ENCODE measurements at regions not wholly inside any gene's neighbourhood (a gene's known extent, or its start where the extent isn't known, plus 50 kb on each side); places are given as distances from the start of the nearest gene placed in this dataset.
"Not testable (repeated sequence)": the region's sequence is repeated elsewhere in the genome, so short reads cannot be mapped to it uniquely, and the experiment has no call there.

GRCh38 chrX:116289592-116289991 is 119.0 kb downstream of the AGTR2 start:
- DNase-seq (ENCODE audit: low read depth, low spot score) = no peak

DNA sequence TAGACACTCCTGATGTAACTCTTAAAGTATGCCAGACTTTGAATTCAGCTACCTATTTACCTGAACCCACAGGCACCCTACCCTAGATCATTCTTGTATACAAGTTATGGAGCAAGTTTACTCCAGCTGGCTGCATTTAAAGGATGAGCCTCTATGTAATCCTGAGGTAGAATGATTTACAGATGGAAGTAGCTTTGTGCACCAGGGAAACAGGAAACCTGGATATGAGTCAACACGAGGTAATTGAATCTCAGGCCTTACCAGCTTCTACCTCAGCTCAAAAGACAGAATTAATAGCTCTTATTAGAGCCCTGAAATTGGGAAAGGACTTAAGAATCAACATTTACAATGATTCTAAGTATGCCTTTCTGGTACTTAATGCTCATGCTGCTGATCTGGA is 119.8 kb downstream of the AGTR2 start:
- no peak for DNase-seq (ENCODE audit: low read depth, low spot score)

DNA sequence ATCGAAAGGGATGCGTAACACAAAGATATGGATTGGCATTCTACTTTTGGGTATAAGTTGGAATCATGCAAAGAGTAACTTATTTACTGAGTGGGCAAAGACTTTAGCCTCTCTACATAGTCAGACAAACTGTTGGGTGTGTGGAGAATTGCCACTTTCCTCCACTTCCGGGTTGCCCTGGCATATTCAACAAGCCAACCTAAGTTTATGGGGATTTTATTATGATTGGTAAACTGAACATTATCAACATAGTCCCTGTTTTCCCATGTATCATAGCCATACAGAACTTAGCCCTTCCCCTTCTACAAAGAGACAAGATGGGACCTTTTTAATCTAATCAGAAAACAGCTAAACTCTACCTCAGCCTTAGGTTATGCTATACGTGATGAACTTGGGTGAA is 121.6 kb downstream of the AGTR2 start:
- no peak for DNase-seq (ENCODE audit: low read depth, low spot score)

DNA sequence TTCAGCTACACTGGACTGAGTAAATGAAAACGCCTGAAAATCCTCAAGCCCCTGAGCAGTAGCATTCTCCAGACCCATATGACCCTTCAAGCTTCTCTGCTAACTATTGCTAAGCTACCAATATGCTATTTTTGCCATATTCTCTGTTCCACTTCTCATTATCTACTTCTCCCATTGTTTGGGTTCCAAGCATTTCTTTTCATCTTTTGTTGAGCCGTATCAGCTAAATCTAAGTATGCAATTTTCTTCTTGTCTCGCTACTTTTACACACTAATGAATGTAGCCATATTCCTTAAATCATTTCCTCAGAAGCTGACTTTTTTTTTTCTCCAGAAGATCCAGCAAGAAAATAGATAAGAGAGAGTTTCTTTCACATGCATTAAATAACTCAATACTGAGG is 128.4 kb downstream of the AGTR2 start:
- DNase-seq (ENCODE audit: low read depth, low spot score) = no peak

- no peak for DNase-seq (ENCODE audit: low read depth, low spot score)
These were observed 130.2 kb upstream of the SLC6A14 start for GRCh38 chrX:116306218-116306617.

GRCh38 chrX:116317409-116317808 is 119.0 kb upstream of the SLC6A14 start:
- no peak for DNase-seq (ENCODE audit: low read depth, low spot score)

DNA sequence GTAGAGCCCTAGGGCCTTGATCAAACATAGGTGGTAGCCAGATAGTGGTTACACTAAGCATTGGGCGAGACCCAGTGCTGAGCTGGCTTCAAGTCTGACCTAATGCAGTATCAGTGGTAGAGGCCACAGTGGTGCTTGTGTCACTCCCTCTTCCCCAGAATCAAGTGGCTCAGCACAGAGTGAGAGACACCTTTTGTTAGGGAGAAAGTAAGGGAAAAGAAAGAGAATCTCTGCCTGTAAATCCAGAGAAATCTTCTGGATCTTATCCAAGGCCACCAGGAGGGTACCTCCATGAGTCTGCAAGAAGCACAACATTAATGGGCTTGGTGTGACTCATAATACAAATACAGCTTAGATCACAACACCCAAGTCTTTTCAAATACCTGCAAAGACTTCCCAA is 117.7 kb upstream of the SLC6A14 start:
- no peak for DNase-seq (ENCODE audit: low read depth, low spot score)

- DNase-seq (ENCODE audit: low read depth, low spot score) = no peak
These were observed 114.7 kb upstream of the SLC6A14 start for GRCh38 chrX:116321711-116322110.

DNA sequence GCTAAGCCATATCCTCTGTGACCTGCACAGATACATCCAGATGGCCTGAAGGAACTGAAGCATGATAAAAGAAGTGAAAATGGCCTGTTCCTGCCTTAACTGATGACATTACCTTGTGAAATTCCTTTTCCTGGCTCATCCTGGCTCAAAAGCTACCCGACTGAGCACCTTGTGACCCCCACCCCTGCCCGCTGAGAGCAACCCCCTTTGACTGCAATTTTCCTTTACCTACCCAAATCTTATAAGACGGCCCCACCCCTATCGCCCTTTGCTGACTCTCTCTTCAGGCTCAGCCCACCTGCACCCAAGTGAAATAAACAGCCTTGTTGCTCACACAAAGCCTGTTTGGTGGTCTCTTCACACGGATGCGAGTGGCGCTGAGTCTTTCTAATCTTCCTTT is 104.4 kb upstream of the SLC6A14 start:
- DNase-seq (ENCODE audit: low read depth, low spot score) = not testable (repeated sequence)

GRCh38 chrX:116334797-116335196 is 101.6 kb upstream of the SLC6A14 start:
- DNase-seq (ENCODE audit: low read depth, low spot score) = not testable (repeated sequence)

DNA sequence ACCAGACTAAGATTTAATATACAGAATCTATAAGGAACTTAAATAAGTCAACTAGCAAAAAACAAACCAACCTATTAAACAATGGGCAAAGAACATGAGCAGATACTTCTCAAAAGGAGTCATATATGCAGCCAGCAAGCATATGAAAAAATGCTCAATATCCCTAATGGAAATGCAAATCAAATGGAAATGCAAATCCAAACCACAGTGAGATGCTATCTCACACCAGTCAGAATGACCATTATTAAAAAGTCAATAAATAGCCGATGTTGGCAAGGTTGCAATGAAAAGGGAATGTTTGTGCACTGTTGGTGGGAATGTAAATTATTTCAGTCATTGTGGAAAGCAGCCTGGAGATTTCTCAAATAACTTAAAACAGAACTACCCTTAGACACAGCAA is 97.0 kb upstream of the SLC6A14 start:
- no peak for DNase-seq (ENCODE audit: low read depth, low spot score)

DNA sequence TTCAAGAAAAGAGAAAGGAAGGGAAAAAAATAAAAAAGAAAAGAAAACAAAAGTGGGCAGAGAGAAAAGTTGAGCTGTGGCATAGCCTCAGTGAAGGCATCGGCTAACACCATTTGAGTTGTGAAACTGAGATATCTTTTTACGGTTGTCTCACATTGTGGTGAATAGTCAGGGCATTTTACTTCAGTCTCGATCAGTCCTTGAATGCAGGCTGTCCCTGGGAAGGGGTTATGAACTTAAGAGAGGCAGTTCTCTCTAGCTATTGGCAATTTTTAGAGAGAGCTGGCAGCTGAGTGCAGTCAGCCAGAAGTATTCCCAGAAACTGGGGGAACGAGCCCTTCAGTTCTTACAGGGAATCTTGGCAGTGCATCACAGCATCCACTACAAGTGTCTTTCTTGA is 93.5 kb upstream of the SLC6A14 start:
- DNase-seq (ENCODE audit: low read depth, low spot score) = no peak

DNA sequence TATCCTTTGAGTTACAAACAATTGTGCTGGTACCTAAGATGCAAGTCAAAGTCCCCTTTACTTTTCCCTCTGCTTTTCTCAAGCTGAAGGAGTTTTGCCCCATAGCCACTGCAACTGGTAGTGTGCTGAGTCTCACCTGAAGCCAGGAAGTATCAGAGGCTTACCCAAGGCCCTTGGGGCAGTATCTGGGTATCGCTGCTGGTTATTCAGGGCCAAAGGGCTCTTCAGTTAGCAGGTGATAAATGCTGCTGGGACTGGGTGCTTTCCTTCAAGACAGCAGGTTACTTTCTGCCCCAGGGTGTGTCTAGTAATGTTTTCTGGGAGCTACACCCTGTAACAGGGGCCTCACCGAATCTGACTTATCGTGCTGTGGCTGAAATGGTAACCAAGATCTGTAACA is 90.4 kb upstream of the SLC6A14 start:
- no peak for DNase-seq (ENCODE audit: low read depth, low spot score)

- no peak for DNase-seq (ENCODE audit: low read depth, low spot score)
These were observed 79.1 kb upstream of the SLC6A14 start for GRCh38 chrX:116357329-116357728.

GRCh38 chrX:116378961-116379360 is 57.4 kb upstream of the SLC6A14 start:
- no peak for DNase-seq (ENCODE audit: low read depth, low spot score)

- DNase-seq (ENCODE audit: low read depth, low spot score) = no peak
These were observed 56.6 kb upstream of the SLC6A14 start for GRCh38 chrX:116379854-116380253.

- no peak for DNase-seq (ENCODE audit: low read depth, low spot score)
These were observed 51.9 kb upstream of the SLC6A14 start for GRCh38 chrX:116384406-116384954.
